Kidney (tissue), 13 donors: ENCODE measurements at regions not wholly inside any gene's neighbourhood (a gene's known extent, or its start where the extent isn't known, plus 50 kb on each side); places are given as distances from the start of the nearest gene placed in this dataset.
"Not testable (repeated sequence)": the region's sequence is repeated elsewhere in the genome, so short reads cannot be mapped to it uniquely, and the experiment has no call there.

Experiments
- DNase-seq, 5 donors: peaks; one replicate each; pipeline ENCODE4 v3.0.0-alpha.2; 2013 to 2020
- FAIRE-seq: peaks from 2 replicates; lab custom pipeline; 2012; peaks lifted over from hg19 to GRCh38; lab: Jason Lieb, UNC
- H3K27ac ChIP-seq, 2 donors: one replicate each; pipeline ENCODE4 v1.7.0; 2013; ENCODE audit warnings: low read depth in 2 of 2, low read length in 2 of 2, inconsistent platforms in 1 of 2
- H3K27me3 ChIP-seq: one replicate; pipeline ENCODE4 v1.7.1; 2013; ENCODE audit warnings: low read length, inconsistent platforms; ENCODE audit not compliant: control insufficient read depth, insufficient read depth
- H3K36me3 ChIP-seq, 3 donors: one replicate each; pipeline versions ENCODE4 v1.7.0 to v1.7.1; 2013; ENCODE audit warnings: low read length in 3 of 3, control low read depth in 1 of 3, inconsistent platforms in 1 of 3; ENCODE audit not compliant: insufficient read depth in 3 of 3, control insufficient read depth in 2 of 3
- H3K4me1 ChIP-seq, 3 donors: one replicate each; pipeline versions ENCODE4 v1.7.0 to v1.7.1; 2013; ENCODE audit warnings: low read length in 3 of 3, inconsistent platforms in 1 of 3, low read depth in 1 of 3; ENCODE audit not compliant: control insufficient read depth in 2 of 3, insufficient read depth in 2 of 3
- H3K4me3 ChIP-seq, 3 donors: one replicate each; pipeline versions ENCODE4 v1.7.0 to v1.8.1; 2013; ENCODE audit warnings: low read length in 3 of 3, control low read depth in 1 of 3, inconsistent platforms in 1 of 3
- H3K9ac ChIP-seq, 3 donors: one replicate each; pipeline versions ENCODE4 v1.7.0 to v1.7.1; 2013; ENCODE audit warnings: low read length in 3 of 3, control low read depth in 1 of 3, inconsistent platforms in 1 of 3
- H3K9me3 ChIP-seq, 3 donors: one replicate each; pipeline versions ENCODE4 v1.7.0 to v1.7.1; 2013; ENCODE audit warnings: low read length in 3 of 3, control low read depth in 1 of 3, inconsistent platforms in 1 of 3; ENCODE audit not compliant: control insufficient read depth in 2 of 3, insufficient read depth in 1 of 3
- CTCF ChIP-seq: IDR thresholded peaks from 3 replicates; pipeline ENCODE4 v1.5.1; 2012; ENCODE audit warnings: mild to moderate bottlenecking, moderate library complexity, borderline replicate concordance; ENCODE audit not compliant: insufficient read depth; ENCODE audit errors: extremely low read depth
- intact Hi-C: fragments of 100-400 bp; cut with DNase I; formaldehyde crosslinking; loops from one replicate; pipeline ENCODE4 v1.11.1; 2022
- donor health status: control.
- donor health status: control.
- donor health status: control.
- donor health status: control.
- donor health status: control.
- donor health status: DM: yes; HTN: yes; CAD: no.
- donor health status: Normal renal cell carcinoma (clear cell type).

GRCh38 chr6:27775796-27776184, 136.4 kb downstream of the OR2B2 start:
- intact Hi-C loops, result no loop called here

GRCh38 chr6:27775138-27775795, 136.9 kb downstream of the OR2B2 start:
- H3K9ac ChIP-seq, H3K27ac ChIP-seq, H3K27me3 ChIP-seq, H3K36me3 ChIP-seq, H3K4me1 ChIP-seq, intact Hi-C loops, H3K4me3 ChIP-seq, DNase-seq, H3K9me3 ChIP-seq, FAIRE-seq: not testable (repeated sequence)

More at GRCh38 chr6:27775796-27776184, 136.4 kb downstream of the OR2B2 start:
- no peaks in the 10 kb centered on the region for H3K36me3 ChIP-seq
- no peak overlapping the region for H3K9ac ChIP-seq
- no peak overlapping the region for H3K27ac ChIP-seq
- no peak overlapping the region for H3K4me3 ChIP-seq
- FAIRE-seq (no peak), DNase-seq (no peak)
- H3K9me3 ChIP-seq, result no peaks in the 10 kb centered on the region
- no peaks in the 10 kb centered on the region for H3K27me3 ChIP-seq
- no peak for TF ChIP-seq CTCF
- peaks cover 0 to 3% (median 0%) of the 10 kb centered on the region in 3 donors for H3K4me1 ChIP-seq

- H3K4me1 ChIP-seq, H3K9ac ChIP-seq, H3K27me3 ChIP-seq, H3K36me3 ChIP-seq, DNase-seq, intact Hi-C loops, H3K9me3 ChIP-seq, H3K27ac ChIP-seq, H3K4me3 ChIP-seq, FAIRE-seq: not testable (repeated sequence)
Measured at GRCh38 chr6:27774264-27774600, 138.0 kb downstream of the OR2B2 start.

- H3K4me3 ChIP-seq, intact Hi-C loops, H3K36me3 ChIP-seq, FAIRE-seq, H3K27me3 ChIP-seq, DNase-seq, H3K9me3 ChIP-seq, H3K9ac ChIP-seq, H3K4me1 ChIP-seq, H3K27ac ChIP-seq: not testable (repeated sequence)
Measured at GRCh38 chr6:27773542-27774263, 138.5 kb downstream of the OR2B2 start.
